Activated B cell treated with CpG ODN at 0.5 μM for 24 hours (primary cell): ENCODE measurements at regions not wholly inside any gene's neighbourhood (a gene's known extent, or its start where the extent isn't known, plus 50 kb on each side); places are given as distances from the start of the nearest gene placed in this dataset.

Experiments
- ATAC-seq: fragments of 200-7000 bp; cut with Tn5 transposase; one replicate; pipeline ENCODE4 v1.10.0; 2021; ENCODE audit warnings: low read depth, mild to moderate bottlenecking, moderate library complexity
- CTCF ChIA-PET: fragments of 350-600 bp; sonication (Branson Sonifier 250); formaldehyde crosslinking; loops from one replicate; lab custom pipeline; 2021; ENCODE audit warnings: antibody characterized with exemption; lab: Charles Lee
- POLR2A ChIA-PET: fragments of 350-600 bp; sonication (Branson Sonifier 250); formaldehyde crosslinking; loops from one replicate; lab custom pipeline; 2021; ENCODE audit warnings: antibody characterized with exemption; lab: Charles Lee
- DNase-seq: peaks from one replicate; pipeline ENCODE4 v3.0.0; 2022
- H3K27ac Mint-ChIP-seq: one replicate; pipeline ENCODE4 v1.8.0; 2020; ENCODE audit warnings: mixed read lengths
- H3K27me3 Mint-ChIP-seq: one replicate; pipeline ENCODE4 v1.8.0; 2021; ENCODE audit warnings: mixed read lengths
- H3K36me3 Mint-ChIP-seq: one replicate; pipeline ENCODE4 v1.8.0; 2021; ENCODE audit warnings: low read depth, mixed read lengths
- H3K4me1 Mint-ChIP-seq: one replicate; pipeline ENCODE4 v1.8.0; 2021; ENCODE audit warnings: mixed read lengths
- H3K4me3 Mint-ChIP-seq: one replicate; pipeline ENCODE4 v1.8.0; 2020; ENCODE audit warnings: mild to moderate bottlenecking, mixed read lengths
- H3K9me3 Mint-ChIP-seq: one replicate; pipeline ENCODE4 v1.8.0; 2020; ENCODE audit warnings: mixed read lengths
- CTCF ChIP-seq: fragments of 200-600 bp; IDR thresholded peaks from one replicate; pipeline ENCODE4 v1.8.0; 2022; ENCODE audit warnings: antibody characterized with exemption, mild to moderate bottlenecking
- intact Hi-C: fragments of 100-400 bp; cut with micrococcal nuclease; formaldehyde crosslinking; loops from one replicate; pipeline ENCODE4 v1.15.1; 2024

- Mint-ChIP-seq H3K4me1 (no peaks in the 10 kb centered on the region), H3K27me3 (no peaks in the 10 kb centered on the region), H3K27ac (no peak overlapping the region), H3K36me3 (no peaks in the 10 kb centered on the region), H3K4me3 (no peak overlapping the region), H3K9me3 (no peaks in the 10 kb centered on the region)
- DNase-seq (no peak), ATAC-seq (no peak)
- intact Hi-C loops: no loop called here
- TF ChIP-seq CTCF: no peak
- ChIA-PET CTCF (no interaction called here), POLR2A (no interaction called here)
Observed at GRCh38 chr17:69916761-69917160, 158.3 kb upstream of the KCNJ16 start.

- TF ChIP-seq CTCF: no peak
- DNase-seq (no peak), ATAC-seq (no peak)
- H3K4me1 Mint-ChIP-seq: no peaks in the 10 kb centered on the region
- H3K27ac Mint-ChIP-seq: no peak overlapping the region
- intact Hi-C loops: no loop called here
- no peak overlapping the region for H3K4me3 Mint-ChIP-seq
- CTCF ChIA-PET: no interaction called here
- no peaks in the 10 kb centered on the region for H3K9me3 Mint-ChIP-seq
- no peaks in the 10 kb centered on the region for H3K27me3 Mint-ChIP-seq
- H3K36me3 Mint-ChIP-seq: no peaks in the 10 kb centered on the region
- POLR2A ChIA-PET: no interaction called here
Observed at GRCh38 chr17:69918164-69918563, 156.9 kb upstream of the KCNJ16 start.

GRCh38 chr17:69919789-69920188 lies 155.2 kb upstream of the KCNJ16 start:
- Mint-ChIP-seq H3K36me3 (no peaks in the 10 kb centered on the region), H3K27ac (no peak overlapping the region), H3K9me3 (no peaks in the 10 kb centered on the region), H3K4me3 (no peak overlapping the region), H3K27me3 (no peaks in the 10 kb centered on the region), H3K4me1 (no peaks in the 10 kb centered on the region)
- intact Hi-C loops: no loop called here
- POLR2A ChIA-PET: no interaction called here
- DNase-seq (no peak), ATAC-seq (no peak)
- no peak for TF ChIP-seq CTCF
- CTCF ChIA-PET: no interaction called here

GRCh38 chr17:69921046-69921445 lies 154.0 kb upstream of the KCNJ16 start:
- H3K27me3 Mint-ChIP-seq: no peaks in the 10 kb centered on the region
- ATAC-seq: no peak
- no peaks in the 10 kb centered on the region for H3K9me3 Mint-ChIP-seq
- intact Hi-C loops: no loop called here
- ChIA-PET POLR2A (no interaction called here), CTCF (no interaction called here)
- no peak overlapping the region for H3K27ac Mint-ChIP-seq
- no peak overlapping the region for H3K4me3 Mint-ChIP-seq
- TF ChIP-seq CTCF: no peak
- no peaks in the 10 kb centered on the region for H3K4me1 Mint-ChIP-seq
- H3K36me3 Mint-ChIP-seq: no peaks in the 10 kb centered on the region
- no peak for DNase-seq

GRCh38 chr17:69928611-69929010 lies 146.4 kb upstream of the KCNJ16 start:
- POLR2A ChIA-PET: no interaction called here
- ATAC-seq (no peak), DNase-seq (no peak)
- Mint-ChIP-seq H3K4me1 (no peaks in the 10 kb centered on the region), H3K9me3 (peaks cover 4% of the 10 kb centered on the region), H3K36me3 (no peaks in the 10 kb centered on the region), H3K4me3 (no peak overlapping the region), H3K27ac (no peak overlapping the region), H3K27me3 (no peaks in the 10 kb centered on the region)
- CTCF ChIA-PET: no interaction called here
- TF ChIP-seq CTCF: no peak
- intact Hi-C loops: no loop called here
